OCI-LY3 (cell line): ENCODE measurements at regions not wholly inside any gene's neighbourhood (a gene's known extent, or its start where the extent isn't known, plus 50 kb on each side); places are given as distances from the start of the nearest gene placed in this dataset.

Source experiments
- EZH2phosphoT487 ChIP-seq: fragments of 200-600 bp; shearing (Covaris generic); IDR thresholded peaks from 2 replicates; pipeline ENCODE4 v1.6.1; 2018; ENCODE audit warnings: antibody characterized with exemption, mixed run types, low read depth
- TF ChIP-seq, protein P1 (sequence below): fragments of 200-600, 300-600 bp; sonication (generic); IDR thresholded peaks from 2 replicates; pipeline ENCODE4 v1.5.1; 2014; ENCODE audit warnings: antibody characterized with exemption, low read length, low read depth

GRCh38 chr14:25602106-25602505, 552.2 kb upstream of the STXBP6 start:
- TF ChIP-seq, protein P1, sequence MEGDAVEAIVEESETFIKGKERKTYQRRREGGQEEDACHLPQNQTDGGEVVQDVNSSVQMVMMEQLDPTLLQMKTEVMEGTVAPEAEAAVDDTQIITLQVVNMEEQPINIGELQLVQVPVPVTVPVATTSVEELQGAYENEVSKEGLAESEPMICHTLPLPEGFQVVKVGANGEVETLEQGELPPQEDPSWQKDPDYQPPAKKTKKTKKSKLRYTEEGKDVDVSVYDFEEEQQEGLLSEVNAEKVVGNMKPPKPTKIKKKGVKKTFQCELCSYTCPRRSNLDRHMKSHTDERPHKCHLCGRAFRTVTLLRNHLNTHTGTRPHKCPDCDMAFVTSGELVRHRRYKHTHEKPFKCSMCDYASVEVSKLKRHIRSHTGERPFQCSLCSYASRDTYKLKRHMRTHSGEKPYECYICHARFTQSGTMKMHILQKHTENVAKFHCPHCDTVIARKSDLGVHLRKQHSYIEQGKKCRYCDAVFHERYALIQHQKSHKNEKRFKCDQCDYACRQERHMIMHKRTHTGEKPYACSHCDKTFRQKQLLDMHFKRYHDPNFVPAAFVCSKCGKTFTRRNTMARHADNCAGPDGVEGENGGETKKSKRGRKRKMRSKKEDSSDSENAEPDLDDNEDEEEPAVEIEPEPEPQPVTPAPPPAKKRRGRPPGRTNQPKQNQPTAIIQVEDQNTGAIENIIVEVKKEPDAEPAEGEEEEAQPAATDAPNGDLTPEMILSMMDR, result no peak
- TF ChIP-seq EZH2phosphoT487, result no peak
